Stomach (tissue), 8 donors: ENCODE measurements at regions not wholly inside any gene's neighbourhood (a gene's known extent, or its start where the extent isn't known, plus 50 kb on each side); places are given as distances from the start of the nearest gene placed in this dataset.
A peak's percentile ranks its signal among the peaks of the same experiment; 100 is the strongest.
"Not testable (repeated sequence)": the region's sequence is repeated elsewhere in the genome, so short reads cannot be mapped to it uniquely, and the experiment has no call there.

ENCODE experiments used
- DNase-seq, 2 donors: peaks; one replicate each; pipeline versions ENCODE4 v3.0.0 to v3.0.0-alpha.2; 2013 to 2019
- H3K27ac ChIP-seq, 5 donors: fragments of 200-600 bp in 4 of 5; sonication (generic) in 4 of 5; one replicate each; pipeline ENCODE4 v1.5.1; 2013 to 2019; ENCODE audit warnings: mild to moderate bottlenecking in 1 of 5, moderate library complexity in 1 of 5
- H3K27me3 ChIP-seq, 3 donors: fragments of 200-600 bp; sonication (generic); one replicate each; pipeline ENCODE4 v1.5.1; 2017 to 2019; ENCODE audit warnings: mixed run types in 1 of 3
- H3K36me3 ChIP-seq, 4 donors: fragments of 200-600 bp; sonication (generic); 1 replicate in 3 of 4; 2 replicates in 1 of 4; pipeline ENCODE4 v1.5.1; 2016 to 2019
- H3K4me1 ChIP-seq, 4 donors: fragments of 200-600 bp; sonication (generic); one replicate each; pipeline ENCODE4 v1.5.1; 2016 to 2019
- H3K4me3 ChIP-seq, 4 donors: fragments of 200-600 bp; sonication (generic) in 3 of 4; one replicate each; pipeline ENCODE4 v1.5.1; 2016 to 2019; ENCODE audit warnings: mild to moderate bottlenecking in 1 of 4
- H3K9me3 ChIP-seq, 4 donors: fragments of 200-600 bp; sonication (generic); one replicate each; pipeline ENCODE4 v1.5.1; 2016 to 2019
- CTCF ChIP-seq, 7 experiments: fragments of 450-650 bp in 4 of 7; fragments of 200-600 bp in 3 of 7; sonication (generic) in 3 of 7; IDR thresholded peaks; one replicate each; pipeline ENCODE4 v1.5.1; 2016 to 2019; ENCODE audit warnings: antibody characterized with exemption in 7 of 7, control low read depth in 2 of 7, mild to moderate bottlenecking in 1 of 7
- EP300 ChIP-seq: sonication (generic); formaldehyde crosslinking; IDR thresholded peaks from one replicate; pipeline ENCODE4 v1.6.1; 2017; ENCODE audit warnings: antibody characterized with exemption
- POLR2A ChIP-seq, 4 donors: fragments of 450-650 bp; IDR thresholded peaks; one replicate each; pipeline ENCODE4 v1.6.1; 2016; ENCODE audit warnings: antibody characterized with exemption in 4 of 4, control low read depth in 2 of 4, mild to moderate bottlenecking in 1 of 4, moderate library complexity in 1 of 4
- POLR2AphosphoS5 ChIP-seq, 3 donors: sonication (generic); formaldehyde crosslinking; IDR thresholded peaks; one replicate each; pipeline ENCODE4 v1.6.1; 2016; ENCODE audit warnings: antibody characterized with exemption in 3 of 3
- WGBS, 5 donors: extraction: QIAGEN DNeasy Blood & Tissue Kit in 3 of 5; methylation state at CpG; one replicate each; pipeline versions ENCODE4 v1.1.5 to v1.1.7; 2013 to 2018; 5-methylcytosine and 5-hydroxymethylcytosine counted together
- intact Hi-C: fragments of 100-400 bp; cut with DNase I; formaldehyde crosslinking; loops from one replicate; pipeline ENCODE4 v1.15.1; 2023; ENCODE audit warnings: low total_unique reads
- small RNA-seq, 4 donors: library from RNA; depleted of rRNA; stranded (forward); fragments of <200 nt; gene quantifications; one replicate each; pipeline ENCODE3, GENCODE V24; 2016
- donor health status: healthy with polysubstance abuse.
- donor health status: Bipolar disorder and iron deficiency.
- donor health status: healthy.

- DNase-seq = no peak
- no peak overlapping the region for H3K27ac ChIP-seq
- peaks cover 0 to 5% (median 0%) of the 10 kb centered on the region in 4 donors for H3K9me3 ChIP-seq
- no peaks in the 10 kb centered on the region for H3K36me3 ChIP-seq
- no peak overlapping the region for H3K4me3 ChIP-seq
- H3K4me1 ChIP-seq = no peaks in the 10 kb centered on the region
- intact Hi-C loops = no loop called here
- 47 to 68% (median 53%) methylated on average over 4 of the region's 4 CpGs for WGBS, 5 donors
- no peaks in the 10 kb centered on the region for H3K27me3 ChIP-seq
- TF ChIP-seq EP300 (no peak), POLR2AphosphoS5 (IDR thresholded peaks at IDR 0.05) (no peak), CTCF (IDR thresholded peaks at IDR 0.05) (no peak), POLR2A (IDR thresholded peaks at IDR 0.05) (no peak)
Observed at GRCh38 chrX:9403374-9403773, 61.5 kb upstream of the TBL1X start.

- DNase-seq = peak; percentile 26 to 29
- H3K27me3 ChIP-seq, H3K4me3 ChIP-seq, H3K36me3 ChIP-seq, H3K27ac ChIP-seq, H3K9me3 ChIP-seq, intact Hi-C loops, H3K4me1 ChIP-seq: not testable (repeated sequence)
- WGBS, 5 donors = 87 to 94% (median 93%) methylated on average over 8 to 9 of the region's 9 CpGs
Observed at GRCh38 chrX:9405635-9406034, 59.2 kb upstream of the TBL1X start.

GRCh38 chrX:9410889-9411288 lies 54.0 kb upstream of the TBL1X start:
- 92 to 96% (median 94%) methylated on average over 3 to 4 of the region's 11 CpGs for WGBS, 5 donors
- intact Hi-C loops = not testable (repeated sequence)
- peak in 1 of 2 donors; percentile 50 for DNase-seq

GRCh38 chrX:9411682-9412081 lies 53.2 kb upstream of the TBL1X start:
- intact Hi-C loops, H3K27me3 ChIP-seq, H3K4me3 ChIP-seq, H3K4me1 ChIP-seq, H3K27ac ChIP-seq, DNase-seq, H3K36me3 ChIP-seq, H3K9me3 ChIP-seq: not testable (repeated sequence)
- WGBS, 5 donors = 88 to 90% (median 89%) methylated on average over 16 of the region's 16 CpGs

More at GRCh38 chrX:9410889-9411288, 54.0 kb upstream of the TBL1X start:
- not testable (repeated sequence) for H3K9me3 ChIP-seq, H3K4me1 ChIP-seq, H3K36me3 ChIP-seq, H3K27ac ChIP-seq, H3K4me3 ChIP-seq, H3K27me3 ChIP-seq

GRCh38 chrX:9414416-9414815 lies 50.4 kb upstream of the TBL1X start:
- no peak overlapping the region for H3K27ac ChIP-seq
- no peaks in the 10 kb centered on the region for H3K36me3 ChIP-seq
- H3K4me1 ChIP-seq = no peaks in the 10 kb centered on the region
- H3K4me3 ChIP-seq = no peak overlapping the region
- intact Hi-C loops = no loop called here
- H3K27me3 ChIP-seq = no peaks in the 10 kb centered on the region
- WGBS, 5 donors = 82 to 96% (median 87%) methylated on average over 10 of the region's 10 CpGs
- DNase-seq = no peak
- H3K9me3 ChIP-seq = no peaks in the 10 kb centered on the region
- TF ChIP-seq POLR2A (IDR thresholded peaks at IDR 0.05) (no peak), EP300 (no peak), POLR2AphosphoS5 (IDR thresholded peaks at IDR 0.05) (no peak), CTCF (IDR thresholded peaks at IDR 0.05) (no peak)

Small RNA genes lying in the stretch of these regions (small RNA-seq; reads per million reads assigned to genes)
- 0 reads per million in 4 donors for gene AC119618.1
- gene RNA5SP499 = 0 to 0.10 (median 0.03) reads per million in 4 donors
